ENCODE measurements at regions not wholly inside any gene's neighbourhood (a gene's known extent, or its start where the extent isn't known, plus 50 kb on each side); places are given as distances from the start of the nearest gene placed in this dataset.

- Histone ChIP-seq H3K4me3 (no peak overlapping the region), H3K27me3 (ENCODE audit: control insufficient read depth in 2 of 2, insufficient read depth in 2 of 2, low read length in 2 of 2) (no peaks in the 10 kb centered on the region), H3K79me2 (ENCODE audit: control insufficient read depth, insufficient read depth, low read length) (no peaks in the 10 kb centered on the region), H3K9me3 (replicated peaks; ENCODE audit: control insufficient read depth, insufficient read depth, low read depth, low read length) (no peaks in the 10 kb centered on the region), H3K9me1 (ENCODE audit: control insufficient read depth, insufficient read depth, low read length) (no peaks in the 10 kb centered on the region), H2AFZ (ENCODE audit: low read depth, low read length) (no peak overlapping the region), H3K9ac (ENCODE audit: insufficient read depth in 1 of 2, low read depth in 2 of 2, low read length in 2 of 2) (no peak overlapping the region), H3K27ac (ENCODE audit: extremely low read depth, low read depth, low read length) (no peak overlapping the region), H3K36me3 (ENCODE audit: control insufficient read depth, insufficient read depth, low read length) (no peaks in the 10 kb centered on the region), H3K4me2 (ENCODE audit: insufficient read depth, low read length) (no peak overlapping the region), H3K4me1 (replicated peaks in 1 of 2; ENCODE audit: control insufficient read depth in 2 of 2, insufficient read depth in 2 of 2, low read length in 2 of 2) (no peaks in the 10 kb centered on the region), H4K20me1 (replicated peaks; ENCODE audit: control insufficient read depth, insufficient read depth, low read length) (no peaks in the 10 kb centered on the region)
- in situ Hi-C loops (cut with MboI) (no loop called here), intact Hi-C loops (cut with micrococcal nuclease) (no loop called here)
- FAIRE-seq (no peak), DNase-seq (ENCODE audit: extremely low read depth in 1 of 4, low spot score in 3 of 4) (no peak), ATAC-seq (no peak)
- WGBS (ENCODE audit: insufficient coverage, low coverage, missing lambda C conversion rate) = 0% methylated on average over 2 of the region's 2 CpGs
- POLR2A ChIA-PET = interaction anchor here (0.5 kb wide), 1 partner anchor 360 kb away, joined by 3 read pairs; no protein-coding TSS in a partner anchor
- CTCF ChIA-PET (ENCODE audit: low intra/inter-chr PET ratio) = no interaction called here
- BruUV-seq (replicated peaks) = no TSS peak
- TF ChIP-seq MTF1 (CRISPR knock-in tag; IDR thresholded peaks at IDR 0.05; ENCODE audit: borderline replicate concordance) (no peak), E2F5 (CRISPR knock-in tag; IDR thresholded peaks at IDR 0.05) (no peak), DNMT1 (IDR thresholded peaks at IDR 0.05) (no peak), VEZF1 (CRISPR knock-in tag; IDR thresholded peaks at IDR 0.05) (no peak), SETDB1 (IDR thresholded peaks at IDR 0.05; ENCODE audit: low read length) (no peak), HNRNPL (IDR thresholded peaks at IDR 0.05; ENCODE audit: low read depth, low read length) (no peak), RBM39 (optimal IDR thresholded peaks at IDR 0.05; ENCODE audit: low read depth, low read length) (no peak), ZNF431 (CRISPR knock-in tag; IDR thresholded peaks at IDR 0.05) (no peak), ZNF79 (CRISPR knock-in tag; IDR thresholded peaks at IDR 0.05; ENCODE audit: low read depth) (no peak), TSHZ1 (CRISPR knock-in tag; IDR thresholded peaks at IDR 0.05) (no peak)
- TF ChIP-seq, protein P1, sequence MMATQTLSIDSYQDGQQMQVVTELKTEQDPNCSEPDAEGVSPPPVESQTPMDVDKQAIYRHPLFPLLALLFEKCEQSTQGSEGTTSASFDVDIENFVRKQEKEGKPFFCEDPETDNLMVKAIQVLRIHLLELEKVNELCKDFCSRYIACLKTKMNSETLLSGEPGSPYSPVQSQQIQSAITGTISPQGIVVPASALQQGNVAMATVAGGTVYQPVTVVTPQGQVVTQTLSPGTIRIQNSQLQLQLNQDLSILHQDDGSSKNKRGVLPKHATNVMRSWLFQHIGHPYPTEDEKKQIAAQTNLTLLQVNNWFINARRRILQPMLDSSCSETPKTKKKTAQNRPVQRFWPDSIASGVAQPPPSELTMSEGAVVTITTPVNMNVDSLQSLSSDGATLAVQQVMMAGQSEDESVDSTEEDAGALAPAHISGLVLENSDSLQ (IDR thresholded peaks at IDR 0.05) = no peak
- TF ChIP-seq, protein P2, sequence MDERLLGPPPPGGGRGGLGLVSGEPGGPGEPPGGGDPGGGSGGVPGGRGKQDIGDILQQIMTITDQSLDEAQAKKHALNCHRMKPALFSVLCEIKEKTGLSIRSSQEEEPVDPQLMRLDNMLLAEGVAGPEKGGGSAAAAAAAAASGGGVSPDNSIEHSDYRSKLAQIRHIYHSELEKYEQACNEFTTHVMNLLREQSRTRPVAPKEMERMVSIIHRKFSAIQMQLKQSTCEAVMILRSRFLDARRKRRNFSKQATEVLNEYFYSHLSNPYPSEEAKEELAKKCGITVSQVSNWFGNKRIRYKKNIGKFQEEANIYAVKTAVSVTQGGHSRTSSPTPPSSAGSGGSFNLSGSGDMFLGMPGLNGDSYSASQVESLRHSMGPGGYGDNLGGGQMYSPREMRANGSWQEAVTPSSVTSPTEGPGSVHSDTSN (CRISPR knock-in tag; IDR thresholded peaks at IDR 0.05; ENCODE audit: low read depth) = no peak
- TF ChIP-seq, protein P2 (tag; conservative IDR thresholded peaks at IDR 0.05; ENCODE audit: low read depth) = no peak
Observed at GRCh38 chrX:113539599-113540356, 699.1 kb upstream of the AMOT start.

Data from K562 (cell line).